T1000 (cell line): ENCODE measurements at regions not wholly inside any gene's neighbourhood (a gene's known extent, or its start where the extent isn't known, plus 50 kb on each side); places are given as distances from the start of the nearest gene placed in this dataset.

Experiments used
- DNase-seq: peaks from one replicate; lab custom pipeline; 2025; ENCODE audit warnings: mixed read lengths; lab: John Stamatoyannopoulos, UW

GRCh38 chr20:40959325-40960092 is 69.1 kb upstream of the TOP1 start:
- no peak for DNase-seq

GRCh38 chr20:40960101-40960500 is 68.5 kb upstream of the TOP1 start:
- DNase-seq = no peak

GRCh38 chr20:40960521-40960956 is 68.1 kb upstream of the TOP1 start:
- DNase-seq = no peak

- no peak for DNase-seq
These were observed 67.4 kb upstream of the TOP1 start for GRCh38 chr20:40961176-40961575.

- DNase-seq = no peak
These were observed 66.7 kb upstream of the TOP1 start for GRCh38 chr20:40961686-40962640.

GRCh38 chr20:40962733-40963504 is 65.7 kb upstream of the TOP1 start:
- DNase-seq = peak; percentile 68

- DNase-seq = no peak
These were observed 65.1 kb upstream of the TOP1 start for GRCh38 chr20:40963505-40963845.

GRCh38 chr20:40965671-40966070 is 63.0 kb upstream of the TOP1 start:
- no peak for DNase-seq

- no peak for DNase-seq
These were observed 62.5 kb upstream of the TOP1 start for GRCh38 chr20:40966103-40966502.

GRCh38 chr20:40966516-40967185 is 62.0 kb upstream of the TOP1 start:
- no peak for DNase-seq

GRCh38 chr20:40967700-40968099 is 60.9 kb upstream of the TOP1 start:
- DNase-seq = no peak

- DNase-seq = peak; percentile 68
These were observed 59.6 kb upstream of the TOP1 start for GRCh38 chr20:40968816-40969562.

- DNase-seq = no peak
These were observed 58.4 kb upstream of the TOP1 start for GRCh38 chr20:40970218-40970617.

GRCh38 chr20:40977218-40977617 is 51.4 kb upstream of the TOP1 start:
- no peak for DNase-seq

- no peak for DNase-seq
These were observed 49.9 kb upstream of the TOP1 start for GRCh38 chr20:40978761-40979160.
